Brain pericyte (primary cell): ENCODE measurements at regions not wholly inside any gene's neighbourhood (a gene's known extent, or its start where the extent isn't known, plus 50 kb on each side); places are given as distances from the start of the nearest gene placed in this dataset.
A peak's percentile ranks its signal among the peaks of the same experiment; 100 is the strongest.
"Not testable (repeated sequence)": the region's sequence is repeated elsewhere in the genome, so short reads cannot be mapped to it uniquely, and the experiment has no call there.

Source experiments
- DNase-seq: peaks from one replicate; pipeline ENCODE4 v3.0.0-alpha.2; 2012; ENCODE audit warnings: low read depth, low spot score

DNA sequence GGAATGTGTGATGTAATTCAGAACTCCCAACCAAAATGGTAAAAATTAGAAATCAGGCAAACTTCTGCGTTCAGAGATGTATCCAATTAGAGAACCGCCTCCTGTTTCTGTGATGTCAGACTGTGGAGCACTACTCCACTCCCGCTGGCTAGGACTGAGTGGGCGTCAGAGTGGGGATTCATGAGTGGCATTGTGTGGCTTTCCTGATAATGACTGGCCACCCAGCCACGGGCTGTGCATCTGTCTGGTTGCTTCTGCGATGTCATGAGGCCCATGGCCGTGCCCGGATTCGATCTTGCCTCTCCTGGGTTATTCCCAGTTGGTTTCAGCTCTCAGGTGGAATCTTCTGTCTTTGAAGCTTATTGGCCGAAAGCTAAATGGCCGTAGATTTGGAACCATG is 87.1 kb upstream of the KCNA1 start:
- no peak for DNase-seq

DNA sequence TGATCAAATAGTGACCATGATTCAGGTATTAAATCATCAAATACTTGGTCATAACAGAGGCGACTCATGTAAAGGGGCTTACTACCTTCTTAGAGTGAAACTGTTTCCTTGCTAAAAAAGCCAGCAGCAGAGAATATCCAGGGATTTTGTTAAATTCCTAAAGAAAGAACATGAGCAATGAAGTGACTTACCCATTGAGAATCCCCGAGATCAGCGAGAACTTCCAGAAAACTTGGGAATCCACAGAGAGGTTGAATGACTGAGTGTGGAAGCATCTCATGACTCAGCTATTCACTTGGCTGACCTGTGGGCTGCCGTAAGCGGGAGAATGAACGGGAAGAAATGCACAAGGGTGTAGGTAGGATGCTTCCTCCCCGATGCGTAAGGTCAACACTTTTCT is 85.3 kb upstream of the KCNA1 start:
- DNase-seq = no peak

DNA sequence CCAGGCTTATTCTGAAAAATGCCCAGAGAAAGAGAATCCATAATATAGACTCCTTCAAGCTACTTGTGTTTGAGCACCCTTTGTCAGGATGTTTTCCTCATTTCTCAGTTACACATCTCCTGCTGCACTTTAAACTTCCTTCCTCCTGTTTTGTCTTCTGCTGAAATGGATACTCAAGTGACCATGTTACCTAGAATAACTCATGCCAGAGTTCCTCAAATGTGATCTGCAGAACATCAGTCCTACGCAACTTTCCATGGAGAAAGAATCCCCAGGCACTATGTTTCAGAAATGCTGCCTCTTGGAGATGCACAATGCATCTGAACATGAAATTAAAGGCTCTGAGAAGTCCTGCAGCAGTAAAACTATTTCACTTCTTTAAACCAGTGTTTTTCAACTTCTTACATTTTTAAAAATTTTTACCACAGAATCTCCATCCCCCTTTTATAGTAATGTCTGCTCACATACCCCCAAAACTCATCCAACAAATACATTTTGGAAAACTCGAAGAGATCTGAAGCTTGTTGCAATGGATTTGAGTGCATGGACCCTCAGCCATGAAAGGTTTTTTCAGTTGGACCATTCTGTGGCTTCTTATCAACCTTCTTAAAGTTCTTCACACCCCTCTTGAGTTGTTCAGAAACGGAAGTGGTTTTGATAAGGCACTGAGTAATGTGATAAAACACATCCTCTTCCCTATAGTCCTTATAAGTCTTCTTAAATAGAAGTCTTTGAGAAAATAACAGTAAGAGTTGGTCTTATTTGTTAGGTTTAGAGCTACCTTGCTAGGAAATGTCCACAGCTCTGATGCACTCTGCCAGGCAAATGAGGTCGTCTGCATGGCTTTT is 84.5 kb upstream of the KCNA1 start:
- no peak for DNase-seq

DNA sequence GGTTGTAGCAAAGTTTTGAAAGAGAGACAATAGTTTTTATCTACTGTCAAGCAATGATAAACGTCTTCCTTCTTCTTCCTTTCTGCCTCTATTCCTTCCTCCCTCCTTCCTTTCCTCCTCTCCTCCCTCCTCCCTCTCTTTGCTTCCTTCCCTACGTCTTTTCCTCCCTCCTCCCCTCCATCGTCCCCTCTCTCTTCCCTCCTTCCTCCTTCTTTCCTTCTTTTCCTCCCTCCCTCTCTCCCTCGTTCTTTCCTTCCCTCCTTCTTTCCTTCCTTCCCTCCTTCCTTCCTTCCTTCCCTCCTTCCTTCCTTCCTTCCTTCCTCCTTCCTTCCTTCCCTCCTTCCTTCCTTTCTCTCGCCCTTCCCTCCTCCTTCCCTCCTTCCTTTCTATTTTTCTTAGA is 82.8 kb upstream of the KCNA1 start:
- DNase-seq = no peak

DNA sequence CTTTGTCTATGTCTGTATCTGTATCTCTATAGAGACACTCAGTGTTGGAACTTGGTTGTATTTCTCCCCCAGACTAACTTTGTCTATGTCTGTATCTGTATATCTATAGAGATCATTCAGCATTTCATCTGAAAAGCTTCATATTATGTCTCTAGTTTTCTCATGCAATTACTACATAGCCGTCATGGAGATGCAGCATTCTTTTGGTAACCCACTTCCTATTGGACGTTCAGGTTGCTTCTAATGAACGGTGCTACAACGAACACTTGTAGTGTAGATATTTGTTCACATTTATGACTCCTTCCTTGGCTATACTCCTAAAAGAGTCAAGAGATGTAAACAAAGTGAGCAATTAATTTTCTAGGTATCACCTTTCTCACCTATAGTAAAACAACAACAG is 81.5 kb upstream of the KCNA1 start:
- DNase-seq = no peak

DNA sequence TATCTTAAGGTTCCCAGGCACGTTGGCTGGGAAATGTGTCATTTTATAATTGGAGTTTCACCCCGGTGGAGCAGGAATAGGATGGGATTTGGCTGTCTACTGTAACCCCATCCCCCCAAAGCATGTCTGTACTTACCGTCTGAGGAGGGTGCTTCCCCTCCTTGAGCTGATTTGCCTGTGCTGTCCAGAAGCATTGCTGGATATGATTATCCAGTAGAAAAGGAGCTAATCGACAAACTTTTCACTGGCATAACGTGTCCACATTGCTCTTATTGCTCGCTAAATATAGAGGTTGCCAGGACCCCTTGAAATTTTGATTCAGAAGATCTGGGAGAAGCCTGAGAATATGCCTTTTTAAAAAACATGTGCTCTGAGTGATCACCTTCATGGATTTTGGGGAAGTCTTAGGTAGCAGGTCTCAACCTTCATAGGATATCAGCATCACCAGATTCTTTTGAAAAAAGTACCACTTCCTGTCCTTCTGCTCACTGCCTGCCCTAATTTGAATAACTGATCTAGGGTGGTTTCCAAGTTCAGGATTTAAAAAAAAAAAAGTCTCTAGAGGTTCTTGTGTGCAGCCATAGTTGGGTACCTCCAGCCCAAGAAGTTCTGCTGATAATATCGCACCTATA is 80.4 kb upstream of the KCNA1 start:
- DNase-seq = no peak

DNA sequence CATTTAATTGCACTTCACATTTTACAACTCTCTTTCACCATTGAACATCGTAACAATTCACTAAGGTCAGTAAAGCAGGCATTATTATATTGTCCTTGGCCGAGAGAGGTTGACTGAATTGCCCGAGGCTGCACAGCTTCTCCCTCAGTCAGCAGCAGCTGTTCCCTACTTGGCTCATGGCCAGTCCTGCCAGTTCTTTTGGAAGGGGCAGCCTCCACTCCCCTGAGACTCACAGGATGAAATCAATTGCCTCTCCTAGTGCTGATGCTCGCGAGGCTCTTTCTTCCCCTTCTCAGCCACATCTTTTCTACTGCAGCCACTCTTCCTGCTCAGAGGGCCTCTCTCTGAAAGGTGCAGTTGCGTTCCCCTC is 79.9 kb upstream of the KCNA1 start:
- DNase-seq = no peak

DNA sequence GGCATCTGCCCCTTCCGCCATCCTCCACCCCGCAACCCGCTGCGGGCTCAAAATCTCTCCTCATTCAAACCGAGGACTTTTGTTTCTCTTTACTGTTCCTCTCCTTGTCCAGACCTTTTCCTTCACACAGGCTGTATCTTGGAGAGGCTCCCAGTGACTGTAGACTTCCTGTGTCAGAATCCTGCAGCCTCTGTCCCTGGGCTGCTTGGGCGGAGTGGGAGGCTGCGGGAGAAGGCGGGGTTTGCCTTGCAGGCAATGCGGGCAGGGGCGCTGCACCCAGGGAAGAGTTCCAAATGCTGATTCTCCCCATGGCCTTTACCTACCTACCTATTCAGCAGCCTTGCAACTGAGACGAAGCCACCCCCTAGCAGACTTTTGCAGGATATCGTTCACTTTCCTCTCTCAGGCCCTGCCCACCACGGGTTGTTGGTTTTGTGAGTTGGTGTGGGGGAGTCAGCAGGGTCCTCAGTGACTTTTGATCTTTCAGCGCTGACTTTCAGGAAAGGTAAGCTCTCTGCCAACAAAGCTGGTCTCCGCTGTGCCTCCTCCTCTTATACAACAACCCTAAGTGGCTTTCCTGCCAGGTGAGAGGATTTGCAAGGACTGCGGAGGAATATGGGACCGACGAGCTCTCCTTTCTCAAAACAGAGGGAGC is 79.0 kb upstream of the KCNA1 start:
- DNase-seq = no peak

DNA sequence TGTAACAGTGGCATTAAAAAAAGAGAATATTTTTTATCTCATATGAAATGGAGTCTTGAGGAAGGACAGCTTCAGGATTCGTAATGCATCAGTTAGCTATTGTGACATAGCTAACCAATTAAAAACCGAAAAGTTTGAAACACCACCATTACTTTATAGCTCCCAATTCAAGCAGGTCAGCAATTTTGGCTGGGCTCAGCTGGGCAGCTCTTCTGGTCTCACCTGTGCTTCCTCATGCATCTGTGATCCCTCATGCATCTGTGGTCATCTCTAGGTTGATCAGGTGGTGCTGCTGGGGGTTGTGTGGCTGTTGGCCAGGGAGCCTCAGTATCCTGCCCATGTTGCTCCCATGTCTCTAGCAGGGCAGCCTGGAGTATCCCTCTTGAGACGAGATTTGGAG is 76.7 kb upstream of the KCNA1 start:
- no peak for DNase-seq

DNA sequence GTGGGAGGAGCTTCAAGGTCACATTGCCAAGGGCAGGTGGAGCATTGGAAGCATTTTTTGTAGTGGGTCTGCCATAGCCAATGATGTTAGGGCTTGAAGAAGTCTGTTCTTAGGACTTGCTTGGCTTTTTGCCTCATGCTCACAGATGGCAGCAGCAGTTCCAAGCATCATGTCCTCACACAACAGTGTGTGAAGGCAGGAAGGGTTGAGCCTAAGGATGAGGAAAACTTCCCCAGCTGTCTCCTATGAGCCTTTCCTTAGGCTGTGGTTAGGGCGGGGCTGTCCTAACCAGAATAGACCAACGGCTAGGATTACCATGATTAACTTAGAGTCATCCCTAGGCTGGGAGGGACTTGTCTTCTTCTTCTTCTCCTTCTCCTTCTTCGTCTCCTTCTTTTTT is 76.2 kb upstream of the KCNA1 start:
- no peak for DNase-seq

DNA sequence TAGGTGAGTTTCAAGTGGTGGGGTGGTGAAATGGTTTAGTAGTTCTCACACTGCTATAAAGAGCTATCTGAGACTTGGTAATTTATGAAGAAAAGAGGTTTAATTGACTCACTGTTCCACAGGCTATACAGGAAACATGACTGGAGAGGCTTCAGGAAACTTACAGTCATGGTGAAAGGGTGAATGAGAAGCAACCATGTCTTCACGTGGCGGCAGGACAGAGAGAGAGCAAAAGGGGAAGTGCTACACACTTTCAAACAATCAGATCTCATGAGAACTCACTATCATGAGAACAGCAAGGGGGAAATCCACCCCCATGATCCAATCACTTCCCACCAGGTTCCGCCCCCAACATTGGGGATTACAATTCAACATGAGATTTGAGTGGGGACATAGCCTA is 67.3 kb upstream of the KCNA1 start:
- not testable (repeated sequence) for DNase-seq

DNA sequence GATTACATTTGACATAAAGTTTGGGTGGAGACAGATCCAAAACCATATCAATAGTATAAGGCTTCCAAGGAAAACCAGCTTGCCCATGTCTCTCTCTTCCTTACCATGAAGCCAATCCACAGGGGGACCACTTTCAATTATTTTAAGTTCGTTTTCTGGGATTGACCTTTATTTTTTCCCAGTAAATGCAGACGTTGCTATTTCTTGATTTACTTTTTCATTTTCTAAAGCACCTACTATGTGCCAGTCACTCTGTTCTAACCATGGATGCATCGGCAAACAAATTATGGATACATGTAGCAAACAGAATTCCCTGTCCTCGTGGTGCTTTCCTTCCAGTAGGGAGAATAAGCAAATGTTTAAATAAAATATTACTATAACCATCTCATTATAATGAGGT is 65.8 kb upstream of the KCNA1 start:
- no peak for DNase-seq

DNA sequence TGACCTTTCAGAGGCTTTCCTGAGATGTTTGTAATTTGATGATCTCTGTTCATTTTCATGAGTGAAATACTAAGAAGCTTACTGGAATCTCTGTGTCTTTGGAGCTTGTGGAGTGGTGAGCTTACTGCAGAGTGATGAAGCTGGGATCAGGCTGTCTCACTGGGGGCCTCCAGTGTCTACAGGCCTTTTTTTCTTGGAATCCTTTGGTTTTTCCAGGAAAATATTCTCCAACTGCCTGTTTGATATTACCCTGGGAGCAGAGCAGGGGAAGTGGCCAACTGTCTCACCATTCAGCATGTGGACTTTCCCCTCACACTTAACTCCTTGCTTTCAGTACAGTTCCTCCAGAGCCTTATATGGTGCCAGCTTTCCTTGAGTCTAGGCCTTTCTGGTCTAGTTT is 62.0 kb upstream of the KCNA1 start:
- DNase-seq = no peak

DNA sequence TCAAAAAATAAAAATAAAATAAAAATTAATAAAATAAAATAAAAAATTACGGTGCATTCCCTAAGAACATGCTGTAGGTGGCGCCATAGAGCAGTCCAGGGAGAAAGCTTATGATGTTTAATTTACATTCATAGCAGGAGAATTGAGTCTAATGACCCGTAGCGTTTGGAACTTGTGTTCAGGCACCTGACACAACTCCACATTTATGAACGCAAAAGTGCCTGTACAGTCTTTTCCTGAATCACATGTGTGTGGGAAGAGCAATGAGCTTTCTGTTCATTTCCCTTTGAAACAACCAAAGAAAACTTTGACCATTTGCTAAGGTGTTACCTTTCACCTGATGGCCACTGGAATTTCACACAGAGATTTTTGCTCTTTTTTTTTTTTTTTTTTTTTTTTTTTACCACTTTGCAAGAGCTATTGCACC is 60.6 kb upstream of the KCNA1 start:
- DNase-seq = no peak

DNA sequence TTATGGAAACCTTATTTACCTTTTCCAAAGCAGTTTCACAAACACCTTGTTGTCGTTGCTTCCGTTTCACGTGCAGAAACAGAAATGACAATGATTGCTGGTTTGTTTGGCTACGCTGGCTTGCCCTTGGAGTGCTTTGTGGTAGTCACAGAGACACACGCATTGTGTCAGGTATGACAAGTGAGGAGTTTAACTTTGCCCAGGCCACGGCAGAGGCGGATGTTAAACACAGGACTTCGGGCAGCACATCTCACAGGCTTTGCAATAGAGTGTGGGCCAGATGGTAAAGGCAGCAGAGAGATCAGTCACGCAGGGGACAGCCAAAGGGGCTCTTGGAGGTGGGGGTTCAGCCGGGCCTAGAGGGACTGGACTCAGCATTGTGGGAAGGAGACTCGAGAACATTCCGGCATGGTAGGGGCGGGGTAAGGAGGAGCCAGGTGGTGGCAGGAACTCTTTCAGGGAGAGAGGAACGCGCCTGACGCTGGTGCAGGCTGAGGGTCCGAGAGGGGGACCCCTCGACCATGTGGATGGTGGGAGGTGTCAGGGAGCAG is 59.8 kb upstream of the KCNA1 start:
- no peak for DNase-seq

DNA sequence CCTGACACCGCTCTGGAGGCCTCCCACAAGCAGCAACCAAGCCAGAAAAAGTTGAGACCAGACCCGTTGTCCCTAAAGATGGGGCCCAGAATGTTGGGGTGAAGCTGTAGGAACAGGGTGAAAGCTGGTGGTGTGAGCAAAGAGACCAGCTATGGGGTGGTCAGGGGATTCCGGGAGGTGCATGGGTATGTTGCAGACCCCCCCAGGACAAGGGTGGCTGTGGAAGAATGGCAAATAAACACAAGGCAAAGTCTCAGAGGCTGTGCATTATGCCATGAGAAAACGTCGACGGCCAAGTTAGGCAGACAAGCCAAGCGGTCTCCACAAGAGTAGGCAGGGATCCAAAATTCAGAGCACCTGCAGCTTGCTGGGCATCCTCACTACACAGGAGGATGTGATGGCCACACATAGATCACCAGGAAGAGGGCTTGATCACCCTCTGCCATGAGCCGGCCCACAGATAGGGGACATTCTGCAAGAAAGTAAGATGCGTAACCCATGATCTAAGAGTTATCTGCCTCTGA is 58.8 kb upstream of the KCNA1 start:
- DNase-seq = no peak

DNA sequence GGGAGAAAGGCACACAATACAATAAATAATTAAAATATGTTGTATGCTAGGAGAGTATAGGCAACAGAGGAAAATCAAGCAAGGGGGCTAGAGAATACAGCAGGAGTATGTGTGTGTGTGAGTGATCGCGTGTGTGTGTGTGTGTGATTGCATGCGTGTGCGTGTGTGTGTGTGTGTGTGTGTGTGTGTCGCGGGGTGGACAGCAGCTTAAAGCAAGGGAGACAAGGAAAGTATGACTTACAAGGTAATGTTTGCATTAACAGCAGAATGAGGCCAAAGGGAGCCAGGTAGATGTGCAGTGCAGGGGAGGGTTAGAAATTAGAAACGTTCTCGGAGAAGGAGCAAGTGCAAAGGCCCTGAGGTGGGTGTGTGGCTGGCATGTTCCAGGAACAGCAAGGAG is 57.4 kb upstream of the KCNA1 start:
- DNase-seq = no peak

DNA sequence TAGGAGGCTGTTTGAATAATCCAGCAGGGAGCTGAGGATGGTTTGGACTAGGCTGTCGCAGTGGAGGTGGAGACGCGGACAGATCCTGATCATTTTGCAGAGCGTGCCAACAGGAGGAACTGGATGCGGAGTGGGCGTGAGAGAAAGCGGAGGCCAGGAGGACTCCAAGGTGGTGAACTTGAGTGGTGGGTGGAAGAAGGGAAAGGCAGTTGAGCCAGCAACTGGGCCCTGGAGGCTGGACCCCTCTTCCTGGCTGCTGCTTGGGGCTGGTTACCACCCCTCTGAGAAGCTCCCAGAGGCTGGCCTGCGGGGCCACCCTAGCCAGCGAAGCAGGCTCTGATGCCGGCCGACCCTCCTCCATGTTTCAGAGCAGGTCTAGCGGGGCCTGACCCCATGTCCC is 56.8 kb upstream of the KCNA1 start:
- DNase-seq = no peak

DNA sequence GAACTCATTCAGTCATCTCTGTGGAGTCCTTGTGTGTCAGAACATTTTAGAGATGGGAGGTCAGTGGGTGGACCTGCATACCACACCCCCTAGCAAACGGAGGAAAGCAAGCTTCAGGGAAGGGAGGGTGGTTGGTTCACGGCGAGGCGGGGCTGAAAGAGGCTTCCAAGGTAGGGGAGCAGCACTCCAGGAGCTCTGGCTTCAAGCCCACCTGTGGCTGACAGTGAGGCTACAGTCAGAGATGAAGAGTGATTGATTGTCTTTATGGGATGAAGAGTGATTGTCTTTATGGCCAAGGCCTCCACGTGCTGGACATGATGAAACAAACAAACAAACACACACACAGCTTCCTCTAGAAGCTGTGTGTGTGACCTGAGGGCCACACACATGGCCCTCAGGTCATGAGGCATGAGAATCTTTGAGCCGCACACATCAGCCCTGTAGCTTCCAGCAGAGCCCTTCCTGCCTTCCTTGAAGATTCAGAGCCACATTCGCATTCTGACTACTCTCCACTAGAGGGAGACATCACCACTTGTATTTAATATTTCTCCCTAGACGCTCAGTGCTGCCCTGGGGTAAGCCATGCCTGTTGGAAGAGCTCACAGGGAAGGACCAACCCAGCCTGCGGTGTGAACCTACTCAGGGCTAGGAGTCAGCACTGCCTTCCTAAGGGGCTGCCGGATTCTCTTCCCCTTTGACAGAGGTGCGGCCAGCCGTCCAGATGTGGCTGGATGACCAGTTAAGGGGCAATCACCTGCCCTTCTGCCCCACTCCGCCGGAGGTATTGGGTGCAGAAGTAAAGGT is 54.4 kb upstream of the KCNA1 start:
- peak; percentile 36 for DNase-seq

DNA sequence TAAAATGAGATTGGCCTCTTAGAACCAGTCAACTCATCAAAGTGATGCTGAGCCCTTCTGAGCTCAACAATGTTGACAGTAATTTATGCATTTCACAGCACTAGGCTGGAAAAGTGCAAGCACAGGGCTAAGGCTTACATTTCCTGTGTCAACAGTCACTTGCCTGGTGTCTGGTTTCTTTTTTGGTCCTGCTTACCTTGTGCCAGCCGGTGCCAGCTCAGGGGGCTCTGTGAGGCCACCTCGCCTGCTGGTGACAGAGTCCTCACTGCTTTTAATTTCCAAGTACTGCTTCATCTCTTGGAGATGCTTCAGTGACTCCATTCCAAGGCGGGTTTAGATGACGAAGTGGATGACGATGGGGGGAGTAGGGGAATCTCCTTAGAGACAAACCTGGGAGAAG is 53.1 kb upstream of the KCNA1 start:
- DNase-seq = no peak

DNA sequence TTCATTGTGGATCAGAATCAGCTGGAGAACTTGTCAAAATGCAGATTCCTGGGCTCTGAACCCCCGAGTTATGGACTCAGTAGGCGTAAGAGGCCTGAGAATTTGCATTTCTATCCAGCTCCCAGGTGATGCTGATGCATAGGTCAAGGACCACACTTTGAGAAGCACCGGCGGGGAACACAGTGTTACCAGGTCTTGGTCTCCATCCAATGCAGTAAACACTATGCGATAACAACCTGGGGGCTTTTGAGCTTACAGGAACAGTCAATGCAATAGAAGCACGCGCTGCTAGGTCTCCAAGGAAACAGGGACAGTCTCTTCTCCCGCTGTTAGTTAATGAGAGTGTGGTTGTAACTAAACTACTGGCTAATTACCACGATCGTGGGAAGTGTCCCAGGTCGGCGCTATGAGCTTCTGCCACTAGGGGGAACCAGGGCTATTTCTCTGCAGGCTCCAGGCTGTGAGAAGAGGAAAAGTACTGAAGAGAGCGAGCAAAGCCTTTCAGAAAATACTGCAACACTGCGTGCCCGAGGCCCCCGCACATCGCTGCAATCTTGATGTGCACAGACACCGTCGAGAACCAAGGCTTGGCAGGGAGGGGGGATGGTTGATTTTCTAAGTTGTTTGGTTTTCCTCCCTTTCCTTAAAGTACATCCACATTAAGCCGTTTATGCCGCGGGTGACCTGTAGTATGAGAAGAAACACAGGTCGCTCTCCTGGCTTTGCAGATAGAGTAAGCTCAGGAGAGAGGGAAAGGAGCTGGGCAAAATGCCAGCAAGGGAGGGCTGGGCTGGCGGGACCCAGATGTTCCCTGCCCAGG is 52.0 kb upstream of the KCNA1 start:
- DNase-seq = no peak
